H9 (cell line): ENCODE measurements at regions not wholly inside any gene's neighbourhood (a gene's known extent, or its start where the extent isn't known, plus 50 kb on each side); places are given as distances from the start of the nearest gene placed in this dataset.

Experiments used
- DNase-seq: peaks from one replicate; pipeline ENCODE4 v3.0.0-alpha.2; 2017
- H2AFZ ChIP-seq: one replicate; pipeline ENCODE4 v1.6.1; 2013; ENCODE audit warnings: mild to moderate bottlenecking, low read length, control low read depth, moderate library complexity
- H2AK5ac ChIP-seq: 2 replicates; pipeline ENCODE4 v1.6.1; 2013; ENCODE audit warnings: low read length, control low read depth, mixed read lengths; ENCODE audit not compliant: insufficient read length
- H2BK120ac ChIP-seq: one replicate; pipeline ENCODE4 v1.6.1; 2013; ENCODE audit warnings: low read depth, mild to moderate bottlenecking, low read length, control low read depth, inconsistent platforms; ENCODE audit not compliant: poor library complexity, severe bottlenecking
- H2BK12ac ChIP-seq: 2 replicates; pipeline ENCODE4 v1.6.1; 2013; ENCODE audit warnings: low read length, control low read depth, mixed read lengths, low read depth; ENCODE audit not compliant: insufficient read length
- H2BK15ac ChIP-seq: 2 replicates; pipeline ENCODE4 v1.6.1; 2013; ENCODE audit warnings: low read depth, low read length, control low read depth
- H2BK20ac ChIP-seq: one replicate; pipeline ENCODE4 v1.6.1; 2013; ENCODE audit warnings: low read depth, mild to moderate bottlenecking, low read length, control low read depth, inconsistent platforms; ENCODE audit not compliant: poor library complexity, severe bottlenecking
- H2BK5ac ChIP-seq: 2 replicates; pipeline ENCODE4 v1.6.1; 2013; ENCODE audit warnings: low read length, control low read depth, mixed read lengths; ENCODE audit not compliant: insufficient read length
- H3K14ac ChIP-seq: 2 replicates; pipeline ENCODE4 v1.6.1; 2013; ENCODE audit warnings: low read length, control low read depth; ENCODE audit not compliant: insufficient read depth
- H3K18ac ChIP-seq: 2 replicates; pipeline ENCODE4 v1.6.1; 2013; ENCODE audit warnings: low read depth, mild to moderate bottlenecking, mixed read lengths, low read length, control low read depth; ENCODE audit not compliant: insufficient read length
- H3K23ac ChIP-seq: 2 replicates; pipeline ENCODE4 v1.6.1; 2013; ENCODE audit warnings: low read length, control low read depth, mixed read lengths, low read depth; ENCODE audit not compliant: insufficient read length
- H3K23me2 ChIP-seq: 2 replicates; pipeline ENCODE4 v1.6.1; 2013; ENCODE audit warnings: low read depth, mild to moderate bottlenecking, mixed read lengths, low read length, control low read depth; ENCODE audit not compliant: insufficient read length, poor library complexity, severe bottlenecking
- H3K27ac ChIP-seq: 2 replicates; pipeline ENCODE4 v1.5.1; 2013; ENCODE audit warnings: low read length, control low read depth, mixed read lengths, low read depth; ENCODE audit not compliant: insufficient read length
- H3K27me3 ChIP-seq: 2 replicates; pipeline ENCODE4 v1.6.1; 2013; ENCODE audit warnings: low read length, control low read depth, inconsistent platforms; ENCODE audit not compliant: insufficient read depth
- H3K4ac ChIP-seq: 2 replicates; pipeline ENCODE4 v1.6.1; 2013; ENCODE audit warnings: low read depth, mild to moderate bottlenecking, control low read depth, inconsistent platforms, low read length, moderate library complexity
- H3K4me1 ChIP-seq: 2 replicates; pipeline ENCODE4 v1.6.1; 2013; ENCODE audit warnings: low read length, control low read depth, inconsistent platforms; ENCODE audit not compliant: insufficient read depth
- H3K4me2 ChIP-seq: 2 replicates; pipeline ENCODE4 v1.6.1; 2013; ENCODE audit warnings: low read length, control low read depth, mixed read lengths; ENCODE audit not compliant: insufficient read length, insufficient read depth
- H3K56ac ChIP-seq: 2 replicates; pipeline ENCODE4 v1.6.1; 2013; ENCODE audit warnings: low read depth, mild to moderate bottlenecking, mixed read lengths, low read length, control low read depth; ENCODE audit not compliant: insufficient read length
- H3K79me1 ChIP-seq: 2 replicates; pipeline ENCODE4 v1.6.1; 2013; ENCODE audit warnings: low read depth, mild to moderate bottlenecking, moderate library complexity, low read length, control low read depth, inconsistent platforms; ENCODE audit not compliant: insufficient read depth, poor library complexity, severe bottlenecking
- H3K79me2 ChIP-seq: 2 replicates; pipeline ENCODE4 v1.6.1; 2013; ENCODE audit warnings: low read length, control low read depth, inconsistent platforms; ENCODE audit not compliant: insufficient read depth
- H3K9ac ChIP-seq: 2 replicates; pipeline ENCODE4 v1.6.1; 2013; ENCODE audit warnings: low read length, control low read depth, mixed read lengths; ENCODE audit not compliant: insufficient read length; ENCODE audit errors: extremely low read depth
- H3K9me3 ChIP-seq: one replicate; pipeline ENCODE4 v1.6.1; 2013; ENCODE audit warnings: low read depth, low read length, inconsistent platforms; ENCODE audit not compliant: control insufficient read depth
- H3T11ph ChIP-seq: one replicate; pipeline ENCODE4 v1.6.1; 2013; ENCODE audit warnings: mild to moderate bottlenecking, low read length, control low read depth, inconsistent platforms
- H4K20me1 ChIP-seq: one replicate; pipeline ENCODE4 v1.6.1; 2013; ENCODE audit not compliant: control insufficient read depth, insufficient read length, insufficient read depth
- H4K5ac ChIP-seq: 2 replicates; pipeline ENCODE4 v1.6.1; 2013; ENCODE audit warnings: low read depth, mild to moderate bottlenecking, mixed read lengths, low read length, control low read depth; ENCODE audit not compliant: insufficient read length
- H4K8ac ChIP-seq: replicated peaks from 2 replicates; pipeline ENCODE4 v1.6.1; 2013; ENCODE audit warnings: low read length, control low read depth, mixed read lengths, low read depth; ENCODE audit not compliant: insufficient read length
- H4K91ac ChIP-seq: 2 replicates; pipeline ENCODE4 v1.6.1; 2013; ENCODE audit warnings: low read depth, mild to moderate bottlenecking, moderate library complexity, mixed read lengths, low read length, control low read depth; ENCODE audit not compliant: insufficient read length
- H3K27ac Mint-ChIP-seq, 3 experiments: 2 replicates in 2 of 3; 3 replicates in 1 of 3; pipeline ENCODE4 v1.8.0; 2020 to 2021; ENCODE audit warnings: mixed read lengths in 3 of 3, mild to moderate bottlenecking in 1 of 3, moderate library complexity in 1 of 3
- H3K27me3 Mint-ChIP-seq: 2 replicates; pipeline ENCODE4 v1.8.0; 2021; ENCODE audit warnings: low read depth, mild to moderate bottlenecking, moderate library complexity, mixed read lengths
- H3K36me3 Mint-ChIP-seq, 3 experiments: 2 replicates in 2 of 3; 3 replicates in 1 of 3; pipeline ENCODE4 v1.8.0; 2020 to 2021; ENCODE audit warnings: low read depth in 3 of 3, mixed read lengths in 3 of 3; ENCODE audit not compliant: insufficient read depth in 1 of 3
- H3K4me1 Mint-ChIP-seq, 2 experiments: 2 replicates each; pipeline ENCODE4 v1.8.0; 2020; ENCODE audit warnings: mixed read lengths in 2 of 2
- H3K4me3 Mint-ChIP-seq, 2 experiments: 2 replicates in 1 of 2; 3 replicates in 1 of 2; pipeline ENCODE4 v1.8.0; 2020 to 2021; ENCODE audit warnings: mild to moderate bottlenecking in 2 of 2, mixed read lengths in 2 of 2, moderate library complexity in 1 of 2
- H3K9me3 Mint-ChIP-seq, 2 experiments: 2 replicates in 1 of 2; 3 replicates in 1 of 2; pipeline ENCODE4 v1.8.0; 2020; ENCODE audit warnings: mild to moderate bottlenecking in 2 of 2, mixed read lengths in 2 of 2, moderate library complexity in 1 of 2
- TF ChIP-seq, protein P1 (sequence below): fragments of 200-600 bp; sonication (generic); conservative IDR thresholded peaks from 3 replicates; pipeline ENCODE4 v1.8.0; 2021; ENCODE audit warnings: antibody characterized with exemption, mild to moderate bottlenecking

DNA sequence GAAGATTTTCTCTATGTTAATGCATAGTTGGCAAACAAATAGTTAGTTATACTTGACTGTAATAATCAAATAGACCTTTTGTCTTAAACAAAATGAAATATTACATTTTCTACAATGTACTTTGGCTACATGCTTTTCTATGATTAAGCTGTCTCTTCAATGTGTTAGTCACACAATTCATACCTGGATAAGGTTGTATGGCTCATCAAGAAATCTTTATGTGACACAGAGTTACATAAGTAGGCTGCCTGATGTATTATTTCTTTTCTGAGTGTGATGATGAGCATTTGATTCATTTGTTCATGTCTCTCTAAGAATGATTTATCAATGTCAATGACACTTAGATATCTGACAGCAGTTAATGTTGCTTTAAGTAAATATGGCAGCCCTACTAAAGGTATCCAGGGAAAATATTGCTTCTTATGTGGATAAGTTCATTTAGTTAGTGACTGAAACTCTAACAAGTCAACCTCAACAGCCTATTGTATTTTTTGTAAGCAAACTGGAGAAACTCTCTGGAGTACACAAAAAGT, 157.4 kb upstream of the SOX2 start:
- Histone ChIP-seq H3K79me2 (no peaks in the 10 kb centered on the region), H4K91ac (no peak overlapping the region), H3T11ph (no peak overlapping the region), H2BK20ac (no peak overlapping the region), H3K23me2 (no peaks in the 10 kb centered on the region), H3K18ac (no peak overlapping the region), H3K9ac (no peak overlapping the region), H3K4me2 (no peak overlapping the region), H3K56ac (no peak overlapping the region), H3K14ac (no peak overlapping the region), H3K4ac (no peak overlapping the region), H2BK5ac (no peak overlapping the region), H3K27me3 (no peaks in the 10 kb centered on the region), H4K8ac (no peak overlapping the region), H2AK5ac (no peak overlapping the region), H4K5ac (no peak overlapping the region), H2AFZ (no peak overlapping the region), H2BK15ac (no peak overlapping the region), H3K79me1 (no peaks in the 10 kb centered on the region), H4K20me1 (no peaks in the 10 kb centered on the region), H3K4me1 (no peaks in the 10 kb centered on the region), H3K23ac (no peak overlapping the region), H2BK120ac (no peak overlapping the region), H3K27ac (no peak overlapping the region), H3K9me3 (no peaks in the 10 kb centered on the region), H2BK12ac (no peak overlapping the region)
- DNase-seq, result no peak
- Mint-ChIP-seq H3K27ac (no peak overlapping the region), H3K27me3 (no peaks in the 10 kb centered on the region), H3K4me1 (no peaks in the 10 kb centered on the region), H3K9me3 (no peaks in the 10 kb centered on the region), H3K4me3 (no peak overlapping the region), H3K36me3 (no peaks in the 10 kb centered on the region)
- TF ChIP-seq, protein P1, sequence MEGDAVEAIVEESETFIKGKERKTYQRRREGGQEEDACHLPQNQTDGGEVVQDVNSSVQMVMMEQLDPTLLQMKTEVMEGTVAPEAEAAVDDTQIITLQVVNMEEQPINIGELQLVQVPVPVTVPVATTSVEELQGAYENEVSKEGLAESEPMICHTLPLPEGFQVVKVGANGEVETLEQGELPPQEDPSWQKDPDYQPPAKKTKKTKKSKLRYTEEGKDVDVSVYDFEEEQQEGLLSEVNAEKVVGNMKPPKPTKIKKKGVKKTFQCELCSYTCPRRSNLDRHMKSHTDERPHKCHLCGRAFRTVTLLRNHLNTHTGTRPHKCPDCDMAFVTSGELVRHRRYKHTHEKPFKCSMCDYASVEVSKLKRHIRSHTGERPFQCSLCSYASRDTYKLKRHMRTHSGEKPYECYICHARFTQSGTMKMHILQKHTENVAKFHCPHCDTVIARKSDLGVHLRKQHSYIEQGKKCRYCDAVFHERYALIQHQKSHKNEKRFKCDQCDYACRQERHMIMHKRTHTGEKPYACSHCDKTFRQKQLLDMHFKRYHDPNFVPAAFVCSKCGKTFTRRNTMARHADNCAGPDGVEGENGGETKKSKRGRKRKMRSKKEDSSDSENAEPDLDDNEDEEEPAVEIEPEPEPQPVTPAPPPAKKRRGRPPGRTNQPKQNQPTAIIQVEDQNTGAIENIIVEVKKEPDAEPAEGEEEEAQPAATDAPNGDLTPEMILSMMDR, result no peak
